DND-41 (cell line): ENCODE measurements at regions not wholly inside any gene's neighbourhood (a gene's known extent, or its start where the extent isn't known, plus 50 kb on each side); places are given as distances from the start of the nearest gene placed in this dataset.

ENCODE experiments used
- CTCF ChIP-seq: IDR thresholded peaks from 2 replicates; pipeline ENCODE4 v1.5.1; 2012; ENCODE audit warnings: borderline replicate concordance, low read length, moderate library complexity, mild to moderate bottlenecking; ENCODE audit not compliant: poor library complexity, severe bottlenecking; ENCODE audit errors: extremely low read depth
- EZH2 ChIP-seq: IDR thresholded peaks from 3 replicates; pipeline ENCODE4 v1.6.1; 2012; ENCODE audit warnings: borderline replicate concordance, low read depth, mild to moderate bottlenecking, moderate library complexity, low read length, inconsistent platforms; ENCODE audit not compliant: severe bottlenecking

GRCh38 chr5:91464886-91465646 lies 81.9 kb upstream of the ARRDC3 start:
- TF ChIP-seq CTCF (no peak), EZH2 (no peak)
